ENCODE measurements at regions not wholly inside any gene's neighbourhood (a gene's known extent, or its start where the extent isn't known, plus 50 kb on each side); places are given as distances from the start of the nearest gene placed in this dataset.

DNA sequence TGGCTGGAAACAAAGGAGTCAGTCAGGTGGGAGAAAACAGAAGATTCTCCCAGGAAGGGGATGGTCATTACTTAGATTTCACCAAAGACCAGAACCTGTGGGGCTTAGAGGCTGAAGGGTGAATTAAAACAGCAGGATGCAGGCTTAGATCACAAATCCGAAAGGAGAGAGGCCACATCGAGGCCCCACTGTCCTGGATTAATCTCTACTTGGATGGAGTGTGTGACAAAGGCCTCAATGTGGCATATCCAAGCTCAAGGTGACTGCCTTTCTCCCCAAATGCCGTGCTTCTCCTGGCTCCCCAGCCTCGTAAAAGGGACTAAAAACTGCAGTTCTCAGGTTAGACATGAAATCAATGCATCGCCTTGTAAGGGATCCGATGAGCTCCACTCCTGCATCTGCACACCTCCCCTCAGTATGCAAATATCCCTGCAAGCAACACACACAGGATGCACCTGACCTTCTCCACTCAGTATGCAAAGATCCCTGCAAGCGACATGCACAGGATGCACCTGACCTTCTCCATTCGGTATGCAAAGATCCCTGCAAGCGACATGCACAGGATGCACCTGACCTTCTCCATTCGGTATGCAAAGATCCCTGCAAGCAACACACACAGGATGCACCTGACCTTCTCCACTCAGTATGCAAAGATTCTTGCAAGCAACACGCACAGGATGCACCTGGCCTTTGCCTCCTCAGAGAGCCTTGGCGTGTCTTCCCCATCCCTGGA, 447.4 kb downstream of the BRD1 start:
- no peak for DNase-seq

DNA sequence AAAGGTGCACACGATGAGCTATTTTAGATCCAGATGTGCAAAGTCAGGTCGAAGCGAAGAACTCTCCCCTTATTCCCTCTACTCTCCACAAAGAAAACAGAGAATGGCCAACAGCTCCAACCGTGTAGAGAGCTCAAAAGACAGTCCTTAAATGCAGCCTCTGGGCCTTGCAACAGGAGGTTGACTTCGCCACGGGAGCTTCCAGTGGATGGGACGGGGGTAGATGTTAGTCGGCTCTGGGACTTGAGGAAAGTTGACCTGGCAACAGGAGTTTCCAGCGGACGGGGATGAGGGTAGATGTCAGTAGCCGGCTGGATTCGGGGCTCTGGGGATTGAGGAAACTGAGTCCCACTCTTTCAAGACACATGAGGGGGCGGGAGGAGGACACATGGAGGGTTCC, 450.4 kb downstream of the BRD1 start:
- DNase-seq = no peak

DNA sequence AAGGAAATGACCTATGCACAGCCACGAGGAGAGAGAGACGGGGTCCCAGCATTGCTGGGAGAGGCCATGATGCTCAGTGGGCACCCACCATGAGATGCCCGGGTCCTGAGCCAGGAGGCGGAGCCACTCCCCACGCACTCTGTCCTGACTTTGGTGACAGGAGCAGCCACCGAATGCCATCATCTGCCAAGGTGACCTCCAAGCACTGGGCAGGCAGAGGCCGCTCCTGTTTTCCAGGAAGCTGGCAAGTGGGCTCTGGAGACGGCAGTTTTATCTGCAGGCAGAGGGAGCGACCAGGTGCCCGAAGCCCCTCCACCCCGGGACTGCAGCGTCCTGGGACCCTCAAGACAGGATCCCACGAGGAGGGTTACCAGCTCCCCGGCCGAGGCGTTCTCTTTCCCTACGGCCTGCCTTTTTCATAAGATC, 453.9 kb downstream of the BRD1 start:
- DNase-seq = no peak

DNA sequence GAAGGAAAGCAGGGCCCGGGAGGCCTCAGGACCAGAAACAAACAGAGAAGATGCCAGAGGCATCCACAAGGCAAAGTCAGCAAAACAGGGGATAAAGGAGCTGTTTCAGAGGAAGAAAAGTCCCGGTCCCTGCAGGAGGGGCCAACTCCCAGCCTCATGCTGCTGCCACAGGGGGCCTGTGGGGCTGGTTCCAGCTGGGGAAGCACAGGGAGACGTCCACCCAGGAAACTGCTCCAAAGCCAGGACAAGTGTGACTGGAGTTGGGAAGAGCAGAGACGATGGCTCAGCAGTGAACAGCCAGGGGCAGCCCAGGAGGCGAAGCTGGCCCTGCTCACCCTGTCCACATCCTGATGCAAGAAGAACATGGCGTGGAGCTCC, 454.4 kb downstream of the BRD1 start:
- DNase-seq = no peak

DNA sequence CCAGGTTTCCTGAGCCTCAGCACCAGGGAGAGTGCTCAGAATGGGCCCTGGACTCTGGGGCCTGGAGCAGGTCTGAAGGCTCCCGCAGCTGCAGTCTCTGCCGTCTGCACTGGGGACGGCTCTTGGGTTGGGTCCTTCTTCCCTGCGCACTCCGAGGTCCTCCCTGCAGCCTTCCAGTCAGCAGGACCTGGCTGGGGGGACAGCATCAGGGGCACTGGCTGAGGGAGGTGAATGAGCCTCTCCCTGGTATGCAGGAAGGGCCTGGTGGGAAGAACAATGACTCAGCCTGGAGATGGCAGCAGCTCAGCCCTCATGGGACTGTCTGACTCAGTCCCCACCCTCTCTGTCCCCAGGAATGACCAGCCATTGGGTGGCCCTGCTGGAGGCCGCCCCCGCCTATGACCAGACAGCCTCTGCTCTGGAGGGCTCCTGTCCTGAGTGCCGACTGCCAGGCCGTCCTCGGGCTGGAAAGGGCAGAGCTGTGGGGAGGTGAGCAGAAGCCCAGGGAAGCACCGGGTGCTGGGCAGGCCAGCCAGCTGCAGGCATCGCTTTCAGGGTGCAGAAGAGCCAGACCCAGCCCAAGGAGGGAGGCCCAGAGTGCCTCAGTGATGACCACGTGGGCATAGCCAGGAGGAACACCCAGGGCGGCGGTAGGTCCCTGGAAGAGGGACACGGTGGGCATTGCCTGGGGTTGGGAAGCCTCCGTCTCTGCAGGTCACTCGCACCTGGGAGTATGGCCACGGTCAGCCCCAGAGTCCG, 455.0 kb downstream of the BRD1 start:
- DNase-seq = no peak

DNA sequence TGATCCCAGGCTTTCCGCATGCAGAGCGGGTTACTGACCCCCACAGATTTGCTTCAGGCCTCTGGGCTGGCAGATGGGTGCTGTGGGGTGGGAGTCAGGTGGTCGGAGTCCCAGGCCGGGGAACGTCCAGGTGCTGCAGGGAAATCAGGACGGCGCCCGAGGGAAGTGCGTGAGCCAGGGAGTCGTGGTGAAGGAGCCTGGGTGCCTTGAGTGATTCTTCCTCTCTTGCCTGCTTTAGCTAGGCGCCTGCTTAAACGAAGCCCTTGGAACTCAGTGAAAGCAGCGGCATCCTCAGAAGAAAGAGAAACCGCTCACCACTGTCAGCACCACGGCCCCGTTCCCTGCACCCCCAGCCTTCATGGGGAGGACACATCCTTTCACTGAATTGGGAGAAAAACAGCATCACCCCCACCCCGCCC, 455.6 kb downstream of the BRD1 start:
- no peak for DNase-seq

DNA sequence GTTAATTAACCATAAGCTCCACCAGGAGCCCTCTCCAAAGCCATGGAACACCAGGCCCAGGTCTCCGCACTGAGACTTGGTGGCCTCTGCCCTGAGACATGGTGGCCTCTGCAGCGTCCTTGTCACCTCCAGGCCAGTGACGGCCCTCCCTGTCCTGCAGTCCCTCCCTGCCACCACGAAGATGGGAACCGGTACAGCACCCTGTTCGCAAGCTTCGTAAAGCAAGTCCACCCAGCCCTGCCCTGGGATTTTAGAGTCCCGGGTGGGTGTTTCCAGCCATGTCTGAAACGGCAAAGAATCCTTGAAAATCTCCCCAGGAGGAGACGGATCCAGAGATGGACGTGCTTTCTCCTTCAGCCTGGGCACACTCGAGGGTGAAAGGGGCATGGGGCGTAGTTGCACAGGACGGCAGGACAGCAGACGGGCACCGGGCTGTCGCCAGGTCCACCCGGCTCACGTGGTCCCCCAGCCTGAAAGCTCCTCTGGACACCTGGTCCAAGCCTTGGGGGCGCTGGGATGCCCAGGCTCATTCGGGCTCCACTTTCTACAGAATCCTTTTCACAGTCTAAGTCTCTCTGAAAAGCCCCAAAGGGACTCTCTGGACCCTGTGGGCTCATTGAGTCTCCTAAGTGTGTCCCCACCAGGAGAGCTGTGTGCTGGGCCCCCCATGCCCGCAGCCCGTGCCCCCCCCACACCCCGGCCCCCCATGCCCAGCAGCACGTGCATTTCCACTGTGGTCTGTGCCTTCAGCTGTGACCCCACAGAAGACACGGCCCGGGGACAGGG, 456.2 kb downstream of the BRD1 start:
- DNase-seq = no peak

DNA sequence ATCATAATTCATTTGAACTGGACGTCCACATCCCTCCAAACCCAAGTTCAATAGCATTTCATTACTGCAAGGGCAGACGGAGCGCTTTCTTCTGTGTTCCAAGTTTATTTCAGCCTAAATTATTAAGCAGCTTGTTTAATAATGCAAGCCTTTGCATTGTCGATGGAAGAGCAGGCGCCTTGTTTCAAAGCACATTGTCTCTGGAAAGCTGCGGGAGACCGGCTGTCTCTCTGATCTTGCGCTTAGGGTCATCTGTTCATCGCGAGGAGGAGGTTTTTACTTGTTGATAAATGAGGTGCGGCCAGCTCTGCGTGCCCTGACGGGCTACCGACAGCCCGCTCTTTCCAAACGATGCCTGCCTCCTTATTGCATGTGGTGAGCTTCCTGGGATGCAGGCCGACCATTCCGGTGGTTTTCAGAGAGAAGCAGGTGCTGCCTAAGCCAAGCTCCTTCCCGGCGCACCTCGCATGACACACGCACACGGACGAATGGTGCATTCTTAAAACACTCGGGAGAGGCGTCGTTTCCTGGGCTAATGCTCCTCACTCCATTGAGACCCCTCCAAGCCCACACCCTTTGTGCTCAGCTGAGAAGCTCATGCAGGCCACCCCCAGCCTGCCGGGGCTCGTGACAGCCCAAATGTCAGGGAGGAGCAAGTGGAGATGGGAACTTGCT, 456.9 kb downstream of the BRD1 start:
- DNase-seq = no peak

DNA sequence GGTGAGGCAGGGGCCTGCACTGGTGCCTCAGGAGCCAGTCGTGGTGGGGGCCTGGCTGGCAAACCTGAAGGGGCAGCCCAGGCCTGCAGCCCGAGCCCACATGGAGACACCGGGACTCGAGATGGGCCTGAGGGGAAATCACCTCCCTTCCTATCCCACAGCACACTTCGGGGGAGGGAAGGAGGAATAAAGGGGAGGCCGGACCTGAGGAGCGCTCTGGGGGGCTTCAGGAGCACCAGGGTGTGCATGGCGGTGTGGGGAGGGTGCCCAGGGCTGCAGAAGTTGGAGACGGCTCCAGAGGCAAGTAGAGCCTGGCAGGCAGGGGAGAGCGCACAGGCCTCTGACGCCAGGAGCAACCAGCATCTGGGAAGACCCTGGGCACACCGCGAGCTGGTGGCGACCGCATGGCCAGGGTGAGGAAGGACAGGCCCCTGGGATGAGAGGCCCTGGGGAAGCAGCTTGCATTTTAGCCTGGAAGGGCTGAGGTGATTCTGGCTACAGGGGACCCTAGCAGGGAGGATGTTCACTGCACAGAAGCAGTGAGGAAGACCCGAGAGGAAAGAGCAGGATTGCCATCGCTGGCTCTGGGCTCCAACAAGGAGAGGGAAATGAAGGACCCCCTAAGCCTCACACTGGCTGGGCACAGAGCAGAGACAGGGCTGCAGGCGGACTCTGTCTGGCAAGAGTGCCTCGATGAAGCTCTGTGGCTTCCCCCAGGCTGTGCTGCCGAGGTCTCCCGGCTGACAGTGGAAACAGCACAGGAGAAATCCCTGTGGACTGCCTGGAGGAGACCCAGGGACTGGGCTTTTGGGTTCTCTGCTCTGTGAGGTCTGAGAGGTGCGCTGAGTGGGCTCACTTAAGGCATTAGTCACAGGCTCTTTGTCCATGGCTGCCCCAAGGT, 457.7 kb downstream of the BRD1 start:
- DNase-seq = no peak

DNA sequence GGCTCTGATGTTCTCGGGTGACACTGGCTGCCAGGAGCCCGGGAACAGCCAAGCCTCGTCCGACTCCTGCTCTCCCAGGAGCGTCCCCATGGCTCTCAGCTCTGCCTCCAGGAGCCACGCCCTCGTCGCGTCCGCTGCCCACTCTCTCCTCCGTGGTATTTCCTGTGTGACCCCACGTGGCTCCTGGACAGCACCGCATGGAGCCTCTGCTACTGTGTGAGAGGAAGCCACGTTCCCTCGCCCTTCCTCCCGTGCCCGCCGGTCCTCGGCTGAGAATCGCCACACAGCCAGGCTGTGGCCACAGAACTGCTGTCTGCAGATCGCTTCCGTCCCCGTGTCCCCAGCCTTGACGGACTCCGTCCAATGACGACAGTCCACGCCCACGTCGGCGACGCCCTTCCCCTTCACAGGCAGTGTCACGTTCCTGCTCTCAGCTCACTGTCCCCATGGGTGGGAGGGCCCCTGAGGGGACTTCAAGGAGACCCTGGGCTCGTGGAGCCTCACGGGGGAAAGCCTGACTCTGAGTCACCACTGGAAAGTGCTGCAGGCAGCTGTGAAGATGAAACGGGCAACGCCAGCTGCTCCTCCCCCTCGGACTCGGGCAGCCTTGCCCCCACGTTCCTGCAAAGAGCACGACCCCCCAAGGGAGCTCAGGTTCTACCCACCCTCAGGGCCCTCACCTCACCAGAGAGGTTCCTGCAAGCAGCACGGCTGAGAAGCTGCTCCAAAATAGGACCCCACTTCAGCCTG, 458.5 kb downstream of the BRD1 start:
- DNase-seq = no peak

DNA sequence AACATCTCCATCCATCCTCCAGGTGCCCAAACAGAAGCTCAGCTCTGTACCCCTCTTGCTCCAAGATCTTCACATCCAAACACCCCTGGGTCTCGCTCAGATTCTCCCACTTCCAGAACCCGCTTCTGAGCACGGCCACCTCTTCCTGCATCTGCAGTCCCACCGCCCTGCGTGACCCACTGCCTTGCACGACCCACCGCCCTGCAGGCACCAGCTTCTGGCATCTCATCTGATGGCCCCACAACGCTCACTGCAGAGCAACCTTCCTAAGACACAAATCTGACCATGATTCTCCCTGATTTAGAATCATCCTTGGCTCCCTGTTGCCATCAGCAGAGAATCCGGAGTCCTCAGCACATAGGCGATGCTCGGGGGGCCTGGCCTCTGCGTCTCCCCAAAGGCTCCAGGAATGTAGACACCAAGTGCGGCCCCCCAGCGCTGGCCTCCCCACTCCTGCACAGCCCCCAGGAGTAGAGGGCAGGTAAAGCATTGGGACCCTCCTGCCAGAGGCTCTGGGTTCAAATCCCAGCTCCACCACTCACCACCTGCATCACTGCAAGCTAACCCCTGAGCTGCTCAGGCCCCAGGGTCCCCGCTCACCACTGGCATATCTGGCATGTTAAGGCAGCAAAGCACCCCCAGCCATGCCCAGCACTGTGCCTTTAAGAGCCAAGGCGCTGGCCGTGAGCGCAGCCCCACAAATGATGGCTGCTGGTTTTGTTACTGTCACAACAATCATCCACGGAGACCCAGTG, 459.3 kb downstream of the BRD1 start:
- no peak for DNase-seq

DNA sequence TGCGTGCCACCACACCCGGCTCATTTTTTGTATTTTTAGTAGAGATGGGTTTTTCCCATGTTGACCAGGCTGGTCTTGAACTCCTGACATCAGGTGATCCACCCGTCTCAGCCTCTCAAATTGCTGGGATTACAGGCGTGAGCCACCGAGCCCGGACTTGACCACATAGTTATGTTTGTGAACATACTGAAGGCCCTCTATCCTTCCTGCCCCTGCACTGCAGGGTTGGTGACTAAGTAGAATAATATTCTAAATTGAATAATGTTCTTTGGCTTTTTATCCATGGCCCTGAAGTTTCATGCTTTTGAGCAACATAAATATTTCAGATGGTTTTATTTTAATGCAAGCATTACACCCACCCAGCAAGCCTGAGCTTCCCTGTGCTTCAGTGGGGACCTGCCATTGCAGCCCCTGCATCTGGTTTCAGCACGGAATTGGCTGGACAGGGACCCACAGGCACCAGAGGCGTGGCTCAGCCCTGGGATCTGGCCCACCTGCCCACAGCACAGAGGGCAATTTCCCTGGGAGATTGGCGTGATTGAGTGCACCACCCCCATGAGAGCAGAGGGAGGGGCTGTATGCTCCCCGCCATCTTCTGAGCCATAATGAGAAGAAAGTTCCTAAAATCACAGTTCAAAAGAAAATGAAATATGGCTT, 460.5 kb downstream of the BRD1 start:
- DNase-seq = no peak

DNA sequence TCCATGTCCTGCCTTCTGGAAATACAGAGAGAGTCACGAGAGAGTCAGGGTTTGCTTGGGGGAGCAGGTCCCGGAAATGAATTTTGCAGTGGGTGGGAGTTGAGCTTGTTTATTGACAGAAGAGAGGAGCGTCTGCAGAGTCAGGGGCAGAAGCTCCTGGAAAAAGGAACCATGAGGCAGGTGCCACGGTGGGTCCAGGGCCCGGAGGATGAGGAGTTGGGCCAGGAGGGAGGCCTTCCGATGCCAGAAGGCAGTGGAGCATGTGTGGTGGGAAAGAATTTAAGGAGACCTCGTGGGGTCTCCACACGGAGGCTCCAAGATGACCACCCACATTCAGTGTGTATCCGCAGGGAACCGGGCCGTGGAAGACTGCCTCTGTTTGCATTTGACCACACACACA, 461.2 kb downstream of the BRD1 start:
- no peak for DNase-seq

DNA sequence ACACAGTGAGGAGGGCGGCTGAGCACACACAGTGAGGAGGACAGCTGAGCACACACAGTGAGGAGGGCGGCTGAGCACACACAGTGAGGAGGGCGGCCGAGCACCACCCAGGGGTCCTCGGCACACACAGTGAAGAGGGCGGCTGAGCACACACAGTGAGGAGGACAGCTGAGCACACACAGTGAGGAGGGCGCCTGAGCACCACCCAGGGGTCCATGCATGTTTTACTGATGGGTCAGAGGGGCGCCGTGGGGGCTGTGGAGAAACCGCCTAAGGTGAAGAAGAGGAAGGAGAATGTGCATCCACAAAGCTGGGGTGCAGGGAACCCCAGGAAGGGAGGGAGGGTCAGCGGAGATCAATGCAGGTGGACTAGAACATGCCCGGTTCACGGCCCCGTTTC, 461.8 kb downstream of the BRD1 start:
- DNase-seq = no peak

DNA sequence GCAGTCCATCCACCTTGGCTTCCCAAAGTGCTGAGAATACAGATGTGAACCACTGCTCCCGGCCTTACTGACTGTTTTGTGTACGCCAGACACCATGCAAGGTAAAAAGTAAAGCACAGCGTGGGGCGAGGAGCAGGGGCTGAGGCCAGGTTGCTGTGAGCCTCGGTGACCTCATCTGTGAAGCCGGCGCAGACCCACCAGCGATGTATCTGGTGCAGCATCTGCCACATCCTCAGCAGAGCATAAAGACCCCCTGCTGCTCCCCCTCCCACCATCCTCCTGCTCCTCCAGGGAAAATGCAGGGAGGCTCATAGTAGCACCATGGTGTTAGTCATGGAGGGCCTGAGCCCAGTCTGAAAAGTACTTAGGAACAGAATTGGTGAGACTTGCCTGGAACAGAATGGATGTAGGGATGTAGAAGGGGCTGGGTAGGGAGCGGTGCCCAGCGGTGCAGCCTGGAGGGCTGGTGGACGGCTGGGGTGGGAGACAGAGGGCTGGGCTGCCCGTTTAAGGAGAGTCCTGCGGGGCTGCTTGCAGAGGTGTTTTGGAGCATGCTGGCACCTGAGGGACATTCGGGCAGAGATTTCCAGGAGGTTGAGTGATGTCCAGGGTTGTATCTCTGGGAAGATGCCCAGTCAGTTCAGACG, 462.4 kb downstream of the BRD1 start:
- DNase-seq = no peak

DNA sequence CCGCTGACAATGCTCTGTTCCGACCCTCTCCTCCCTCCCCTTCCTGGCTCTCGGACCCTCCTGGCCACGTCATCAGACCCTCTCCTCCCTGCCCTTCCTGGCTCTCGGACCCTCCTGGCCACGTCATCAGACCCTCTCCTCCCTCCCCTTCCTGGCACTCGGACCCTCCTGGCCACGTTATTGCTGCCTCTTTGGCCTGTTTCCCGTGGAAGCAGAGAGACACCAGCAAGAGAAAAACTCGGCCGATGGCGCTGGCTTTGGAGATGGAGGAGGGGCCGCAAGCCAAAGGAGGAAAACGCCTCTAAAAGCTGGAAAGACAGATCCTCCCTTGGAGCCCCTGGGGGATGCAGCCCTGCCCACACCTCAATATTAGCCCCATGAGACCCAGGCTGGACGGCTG, 463.3 kb downstream of the BRD1 start:
- no peak for DNase-seq

DNA sequence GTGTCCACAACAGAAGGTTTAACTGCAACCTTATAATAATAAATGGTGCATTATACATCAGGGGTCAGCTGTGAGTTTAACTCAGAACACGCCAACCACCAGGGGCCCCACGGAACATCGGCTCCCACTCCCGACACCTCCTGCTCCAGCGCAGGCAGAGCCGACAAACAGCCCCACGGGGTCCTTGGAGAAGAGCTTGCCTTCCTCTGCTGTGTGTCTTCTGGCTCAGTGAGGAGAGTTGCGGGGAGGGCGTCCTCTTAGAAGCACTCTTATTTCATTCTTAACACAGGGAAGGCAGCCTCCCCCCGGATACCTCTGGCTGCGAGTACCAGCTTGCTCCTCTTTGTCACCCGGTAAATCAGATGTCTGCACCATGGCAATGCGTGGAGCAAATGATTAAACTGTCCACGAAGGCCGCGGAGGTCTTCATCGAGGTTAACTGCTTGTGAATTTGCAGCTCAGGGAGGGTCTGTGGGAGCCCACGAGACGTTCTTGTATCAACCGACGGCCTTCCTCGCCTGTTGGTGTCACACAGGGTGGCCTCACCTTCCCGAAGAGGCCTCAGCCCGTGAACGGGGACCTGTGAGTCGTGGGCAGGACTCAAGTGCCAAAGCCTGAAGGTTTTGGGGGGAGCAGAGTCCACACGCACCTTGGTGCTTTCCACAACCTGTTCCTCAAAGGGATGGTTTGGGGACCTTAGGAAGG, 464.0 kb downstream of the BRD1 start:
- DNase-seq = no peak

DNA sequence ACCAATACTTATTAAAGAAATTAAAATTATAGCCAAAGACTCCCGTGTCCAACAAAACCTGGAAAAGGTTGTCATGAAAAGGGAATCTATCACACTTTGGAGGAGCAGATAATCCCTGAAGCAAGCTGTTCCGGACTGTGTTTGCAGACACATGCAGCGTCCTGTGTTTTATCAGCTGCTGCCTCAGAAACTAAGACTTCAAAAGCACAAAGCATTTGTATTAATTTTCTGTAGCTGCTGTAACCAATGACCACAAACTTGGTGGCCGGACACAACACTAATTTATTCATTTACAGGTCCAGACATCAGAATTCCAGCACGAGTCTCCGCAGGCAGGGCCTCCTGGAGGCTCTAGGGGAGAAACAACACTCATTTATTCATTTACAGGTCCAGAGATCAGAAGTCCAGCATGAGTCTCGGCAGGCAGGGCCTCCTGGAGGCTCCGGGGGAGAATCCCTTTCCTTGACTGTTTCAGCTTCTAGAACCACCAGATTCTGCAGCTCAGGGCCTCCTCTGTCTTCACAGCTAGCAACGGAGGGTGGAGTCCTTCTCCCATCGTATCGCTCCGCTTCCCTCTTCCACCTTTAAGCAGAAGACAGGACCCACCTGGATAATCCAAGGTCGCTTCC, 465.3 kb downstream of the BRD1 start:
- no peak for DNase-seq

Data from NCI-H187 (cell line).